GM23248 (cell line): ENCODE measurements at regions not wholly inside any gene's neighbourhood (a gene's known extent, or its start where the extent isn't known, plus 50 kb on each side); places are given as distances from the start of the nearest gene placed in this dataset.

Experiments
- DNase-seq: peaks from one replicate; pipeline ENCODE4 v3.0.0-alpha.2; 2015
- H2AFZ ChIP-seq: fragments of 200-600 bp; sonication (generic); 2 replicates; pipeline ENCODE4 v1.6.1; 2016; ENCODE audit warnings: antibody characterized with exemption
- H3F3A ChIP-seq: fragments of 200-600 bp; sonication (generic); 2 replicates; pipeline ENCODE4 v1.6.1; 2016; ENCODE audit warnings: mild to moderate bottlenecking, antibody characterized with exemption, mixed run types; ENCODE audit not compliant: insufficient read depth
- H3K27ac ChIP-seq: fragments of 200-600 bp; sonication (generic); 2 replicates; pipeline ENCODE4 v1.5.1; 2016; ENCODE audit warnings: mild to moderate bottlenecking
- H3K27me3 ChIP-seq: fragments of 200-600 bp; sonication (generic); replicated peaks from 2 replicates; pipeline ENCODE4 v1.6.1; 2016; ENCODE audit warnings: mild to moderate bottlenecking; ENCODE audit not compliant: insufficient read depth
- H3K36me3 ChIP-seq: fragments of 200-600 bp; sonication (generic); 2 replicates; pipeline ENCODE4 v1.6.1; 2016; ENCODE audit warnings: low read depth, mild to moderate bottlenecking
- H3K4me1 ChIP-seq: fragments of 200-600 bp; sonication (generic); 2 replicates; pipeline ENCODE4 v1.6.1; 2016; ENCODE audit warnings: mild to moderate bottlenecking; ENCODE audit not compliant: insufficient read depth
- H3K4me2 ChIP-seq: fragments of 200-600 bp; sonication (generic); one replicate; pipeline ENCODE4 v1.6.1; 2016; ENCODE audit warnings: mild to moderate bottlenecking; ENCODE audit not compliant: unreplicated experiment
- H3K4me3 ChIP-seq: fragments of 200-600 bp; sonication (generic); 2 replicates; pipeline ENCODE4 v1.5.1; 2016; ENCODE audit warnings: mild to moderate bottlenecking
- H3K79me2 ChIP-seq: fragments of 200-600 bp; sonication (generic); 2 replicates; pipeline ENCODE4 v1.6.1; 2016; ENCODE audit warnings: mild to moderate bottlenecking; ENCODE audit not compliant: insufficient read depth
- H3K9ac ChIP-seq: fragments of 200-600 bp; sonication (generic); 2 replicates; pipeline ENCODE4 v1.6.1; 2016; ENCODE audit warnings: mild to moderate bottlenecking
- H3K9me2 ChIP-seq: fragments of 200-600 bp; sonication (generic); 2 replicates; pipeline ENCODE4 v1.6.1; 2016; ENCODE audit warnings: mixed run types, mild to moderate bottlenecking, moderate library complexity; ENCODE audit not compliant: insufficient read depth
- H3K9me3 ChIP-seq: fragments of 200-600 bp; sonication (generic); one replicate; pipeline ENCODE4 v1.6.1; 2017; ENCODE audit warnings: low read depth
- H4K20me1 ChIP-seq: fragments of 200-600 bp; sonication (generic); 2 replicates; pipeline ENCODE4 v1.6.0; 2016; ENCODE audit not compliant: insufficient read depth
- EZH2 ChIP-seq: fragments of 200-600 bp; sonication (generic); IDR thresholded peaks from 2 replicates; pipeline ENCODE4 v1.6.1; 2018; ENCODE audit warnings: antibody characterized with exemption, mild to moderate bottlenecking; ENCODE audit not compliant: insufficient read depth, poor library complexity, severe bottlenecking
- EZH2phosphoT487 ChIP-seq: fragments of 200-600 bp; sonication (generic); IDR thresholded peaks from 2 replicates; pipeline ENCODE4 v1.6.1; 2018; ENCODE audit warnings: antibody characterized with exemption, moderate library complexity, mild to moderate bottlenecking, low read depth; ENCODE audit not compliant: insufficient read depth
- WGBS, 2 experiments: methylation state at CpG; one replicate each; pipeline ENCODE4 v1.1.6; 2015 to 2017; ENCODE audit warnings: low lambda C conversion rate in 2 of 2, low coverage in 1 of 2; ENCODE audit errors: missing lambda C conversion rate in 2 of 2; 5-methylcytosine and 5-hydroxymethylcytosine counted together
- in situ Hi-C: fragments of 300-500 bp; cut with MboI; formaldehyde crosslinking; loops from 2 replicates; pipeline ENCODE4 v1.15.0; 2020

DNA sequence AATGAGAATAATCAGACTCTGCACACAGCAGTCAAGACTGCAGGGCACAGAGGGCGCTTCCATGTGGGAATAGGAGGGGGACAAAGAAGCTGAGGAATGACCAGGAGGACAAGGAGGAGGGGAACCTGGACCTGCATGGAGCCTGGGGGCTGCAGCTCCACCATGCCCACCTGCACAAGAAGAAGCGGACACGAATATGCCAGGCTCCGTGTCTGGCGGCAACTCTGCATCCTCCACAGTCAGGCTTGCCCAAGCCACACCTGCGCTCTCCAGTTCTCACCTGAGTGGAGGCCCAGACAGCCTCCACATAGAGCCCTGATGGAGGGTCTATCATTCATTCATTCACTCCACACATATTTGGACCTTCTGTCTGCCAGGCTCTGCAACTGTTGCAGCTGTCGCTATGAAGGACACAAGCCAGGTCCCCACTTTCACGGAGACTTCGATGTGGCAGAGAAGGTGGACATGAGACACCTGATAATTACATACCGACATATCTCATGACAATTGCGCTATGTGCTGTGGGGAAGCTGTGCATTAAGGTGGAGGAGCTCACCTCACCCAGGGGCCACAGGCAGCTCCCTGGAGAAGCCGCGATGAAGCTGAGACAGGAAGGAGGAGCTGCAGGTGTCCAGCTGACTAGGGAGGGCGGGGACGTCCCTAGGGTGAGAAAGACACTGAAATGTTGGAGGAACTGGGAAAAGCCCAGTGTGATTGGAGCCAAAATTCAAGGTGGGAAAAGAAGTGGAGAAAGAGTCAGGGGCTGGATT is 159.2 kb downstream of the INHBB start:
- Histone ChIP-seq H3K4me3 (no peak overlapping the region), H3K36me3 (no peaks in the 10 kb centered on the region), H3K27ac (no peak overlapping the region), H3K9me3 (no peaks in the 10 kb centered on the region), H3K9me2 (no peaks in the 10 kb centered on the region), H3K27me3 (no peaks in the 10 kb centered on the region), H2AFZ (no peak overlapping the region), H3K4me1 (peaks cover 10% of the 10 kb centered on the region), H3F3A (no peaks in the 10 kb centered on the region), H3K4me2 (no peak overlapping the region), H3K79me2 (no peaks in the 10 kb centered on the region), H3K9ac (no peak overlapping the region), H4K20me1 (no peaks in the 10 kb centered on the region)
- no peak for TF ChIP-seq EZH2phosphoT487
- no peak for TF ChIP-seq EZH2
- DNase-seq = no peak
- in situ Hi-C loops = no loop called here
- WGBS, 2 experiments = 96 to 99% methylated on average over 15 of the region's 15 CpGs

DNA sequence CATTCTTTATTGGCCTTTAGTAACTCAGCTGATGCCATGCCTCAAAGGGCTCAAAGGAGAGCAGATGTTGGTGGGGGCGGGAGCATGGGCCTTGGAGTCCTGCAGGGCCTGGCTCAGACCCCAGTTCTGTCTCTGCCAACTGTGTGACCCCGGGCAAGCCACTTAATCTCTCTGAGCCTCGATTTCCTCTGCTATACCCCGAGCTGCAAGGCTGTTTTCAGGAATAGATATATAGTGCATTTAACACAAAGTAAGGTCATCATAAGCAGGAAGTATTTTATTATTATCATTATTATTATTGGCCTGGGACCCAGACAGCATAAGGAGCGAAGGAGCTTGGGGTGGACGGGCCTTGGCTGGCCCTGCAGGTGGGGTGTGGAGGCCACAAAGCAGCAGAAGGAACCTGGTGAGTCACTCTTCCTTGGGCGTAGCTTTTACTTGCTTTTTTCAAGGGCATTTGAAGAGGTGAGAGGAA is 162.7 kb downstream of the INHBB start:
- in situ Hi-C loops = no loop called here
- H3K4me3 ChIP-seq = no peak overlapping the region
- peak; percentile 43 for DNase-seq

GRCh38 chr2:120509213-120509815 is 163.4 kb downstream of the INHBB start:
- H3K27me3 ChIP-seq = no peaks in the 10 kb centered on the region
- H3K27ac ChIP-seq = no peak overlapping the region
- WGBS, 2 experiments = 91 to 93% methylated on average over 13 to 14 of the region's 14 CpGs
- H3K4me3 ChIP-seq = no peak overlapping the region
- H3K36me3 ChIP-seq = no peaks in the 10 kb centered on the region
- H3K9me2 ChIP-seq = no peaks in the 10 kb centered on the region
- H3K4me1 ChIP-seq = peaks cover 5% of the 10 kb centered on the region
- no peaks in the 10 kb centered on the region for H3F3A ChIP-seq
- TF ChIP-seq EZH2phosphoT487 = no peak
- no peak for TF ChIP-seq EZH2
- H3K4me2 ChIP-seq = no peak overlapping the region
- H3K79me2 ChIP-seq = no peaks in the 10 kb centered on the region
- DNase-seq = no peak
- H3K9me3 ChIP-seq = no peaks in the 10 kb centered on the region
- in situ Hi-C loops = no loop called here
- no peak overlapping the region for H3K9ac ChIP-seq
- H4K20me1 ChIP-seq = no peaks in the 10 kb centered on the region
- no peak overlapping the region for H2AFZ ChIP-seq

More for the DNA sequence above, 162.7 kb downstream of the INHBB start:
- WGBS, 2 experiments = 59 to 63% methylated on average over 7 of the region's 7 CpGs
- Histone ChIP-seq H3K9ac (no peak overlapping the region), H2AFZ (no peak overlapping the region), H3F3A (no peaks in the 10 kb centered on the region), H3K9me3 (no peaks in the 10 kb centered on the region), H3K4me1 (peaks cover 10% of the 10 kb centered on the region), H3K27ac (no peak overlapping the region), H3K27me3 (no peaks in the 10 kb centered on the region), H3K4me2 (no peak overlapping the region), H3K9me2 (no peaks in the 10 kb centered on the region), H3K36me3 (no peaks in the 10 kb centered on the region), H4K20me1 (no peaks in the 10 kb centered on the region), H3K79me2 (no peaks in the 10 kb centered on the region)
- TF ChIP-seq EZH2 (no peak), EZH2phosphoT487 (no peak)

DNA sequence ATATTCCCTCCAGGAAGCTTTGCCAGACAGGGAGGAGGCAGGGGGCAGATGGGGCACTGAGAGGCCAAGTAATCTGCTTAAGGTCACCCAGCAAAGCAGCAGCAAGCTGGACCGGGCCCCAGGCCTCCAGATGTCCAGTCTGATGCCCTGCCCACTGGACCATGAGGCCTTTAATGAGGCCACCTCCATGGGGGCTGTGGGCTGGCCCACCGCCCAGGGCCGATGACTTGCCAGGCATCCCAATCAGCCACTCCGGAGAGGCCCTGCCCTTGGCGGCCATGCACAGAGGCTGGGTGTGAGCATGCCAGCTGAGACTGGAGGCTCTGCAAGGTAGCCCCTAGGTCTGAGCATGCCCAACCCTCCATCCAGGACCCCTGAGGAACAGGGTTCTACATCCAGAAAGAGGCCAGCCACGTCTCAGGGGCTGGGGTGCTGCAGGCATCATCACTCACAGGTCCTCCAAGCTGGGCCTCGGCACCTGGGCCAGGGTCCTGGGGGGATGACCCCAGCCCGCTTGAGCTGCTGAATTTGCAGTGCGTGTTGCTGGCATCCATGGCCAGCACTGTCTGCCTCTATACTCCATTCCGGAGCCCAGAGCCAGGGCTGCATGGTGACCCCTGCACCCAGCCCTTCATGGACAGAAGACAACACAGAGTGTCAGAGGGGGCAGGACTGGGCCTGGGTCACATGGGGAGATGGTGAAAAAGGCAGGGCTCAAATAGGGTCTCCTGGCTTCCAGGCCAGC is 164.2 kb downstream of the INHBB start:
- TF ChIP-seq EZH2phosphoT487 = no peak
- TF ChIP-seq EZH2 = no peak
- Histone ChIP-seq H3K9me3 (no peaks in the 10 kb centered on the region), H3K9ac (no peak overlapping the region), H3K9me2 (no peaks in the 10 kb centered on the region), H3K79me2 (no peaks in the 10 kb centered on the region), H2AFZ (no peak overlapping the region), H3F3A (no peaks in the 10 kb centered on the region), H3K4me3 (no peak overlapping the region), H3K27me3 (no peaks in the 10 kb centered on the region), H4K20me1 (no peaks in the 10 kb centered on the region), H3K4me1 (no peaks in the 10 kb centered on the region), H3K27ac (no peak overlapping the region), H3K36me3 (no peaks in the 10 kb centered on the region), H3K4me2 (no peak overlapping the region)
- WGBS, 2 experiments = 77 to 89% methylated on average over 10 of the region's 10 CpGs
- in situ Hi-C loops = no loop called here
- no peak for DNase-seq
